HL-60 (cell line): ENCODE measurements at regions not wholly inside any gene's neighbourhood (a gene's known extent, or its start where the extent isn't known, plus 50 kb on each side); places are given as distances from the start of the nearest gene placed in this dataset.

Source experiments
- DNase-seq, 2 experiments: peaks; one replicate each; pipeline ENCODE4 v3.0.0-alpha.2; 2010 to 2020; ENCODE audit warnings: low read depth in 1 of 2, low spot score in 1 of 2
- H3K27ac ChIP-seq: fragments of 250-450 bp; sonication (Bioruptor Pico); replicated peaks from 2 replicates; pipeline ENCODE4 v1.5.1; 2020; ENCODE audit warnings: mild to moderate bottlenecking, moderate library complexity
- H3K27me3 ChIP-seq: fragments of 250-450 bp; sonication (Bioruptor Pico); 2 replicates; pipeline ENCODE4 v1.5.1; 2021; ENCODE audit warnings: mild to moderate bottlenecking, moderate library complexity; ENCODE audit not compliant: insufficient read depth, poor library complexity, severe bottlenecking
- H3K4me3 ChIP-seq: replicated peaks from 2 replicates; pipeline ENCODE4 v1.5.1; 2011; ENCODE audit warnings: mild to moderate bottlenecking, control low read depth, low read length; ENCODE audit not compliant: insufficient read depth
- GABPA ChIP-seq: IDR thresholded peaks from 2 replicates; pipeline ENCODE4 v1.6.1; 2012; ENCODE audit warnings: low read depth
- POLR2AphosphoS5 ChIP-seq: IDR thresholded peaks from 2 replicates; pipeline ENCODE4 v1.6.1; 2012; ENCODE audit warnings: low read depth
- SPI1 ChIP-seq: IDR thresholded peaks from 2 replicates; pipeline ENCODE4 v1.6.1; 2012; ENCODE audit warnings: low read depth, mild to moderate bottlenecking, borderline replicate concordance
- TF ChIP-seq, protein P1 (sequence below): IDR thresholded peaks from one replicate; pipeline ENCODE4 v1.5.1; 2011; ENCODE audit warnings: low read length, control low read depth, inconsistent platforms; ENCODE audit not compliant: insufficient read depth
- TF ChIP-seq, protein P2 (sequence below): IDR thresholded peaks from 2 replicates; pipeline ENCODE4 v1.6.1; 2012; ENCODE audit warnings: low read depth; ENCODE audit not compliant: insufficient replicate concordance

DNA sequence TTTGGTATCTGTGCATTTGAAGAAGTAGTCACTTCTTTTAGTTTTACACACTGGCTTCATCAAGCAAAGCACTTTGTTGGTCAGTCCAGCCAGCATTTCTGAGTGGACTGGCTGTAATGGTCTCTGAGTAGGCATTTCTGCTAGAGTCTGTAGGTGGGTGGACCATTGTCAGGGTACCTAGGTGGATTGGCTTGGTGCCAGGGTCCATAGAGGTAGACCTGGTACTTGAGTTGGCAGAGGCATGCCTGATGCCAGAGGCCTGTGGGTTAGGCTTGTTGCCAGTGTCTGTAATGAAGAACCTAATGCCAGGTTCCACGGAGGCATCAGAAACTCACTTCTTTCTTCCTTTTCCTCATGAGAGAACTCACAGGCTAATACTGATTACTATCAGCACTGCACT is 157.9 kb upstream of the C11orf87 start:
- Histone ChIP-seq H3K4me3 (no peak overlapping the region), H3K27me3 (no peaks in the 10 kb centered on the region), H3K27ac (no peak overlapping the region)
- no peak for DNase-seq
- TF ChIP-seq GABPA (no peak), SPI1 (no peak), POLR2AphosphoS5 (no peak)
- TF ChIP-seq, protein P1, sequence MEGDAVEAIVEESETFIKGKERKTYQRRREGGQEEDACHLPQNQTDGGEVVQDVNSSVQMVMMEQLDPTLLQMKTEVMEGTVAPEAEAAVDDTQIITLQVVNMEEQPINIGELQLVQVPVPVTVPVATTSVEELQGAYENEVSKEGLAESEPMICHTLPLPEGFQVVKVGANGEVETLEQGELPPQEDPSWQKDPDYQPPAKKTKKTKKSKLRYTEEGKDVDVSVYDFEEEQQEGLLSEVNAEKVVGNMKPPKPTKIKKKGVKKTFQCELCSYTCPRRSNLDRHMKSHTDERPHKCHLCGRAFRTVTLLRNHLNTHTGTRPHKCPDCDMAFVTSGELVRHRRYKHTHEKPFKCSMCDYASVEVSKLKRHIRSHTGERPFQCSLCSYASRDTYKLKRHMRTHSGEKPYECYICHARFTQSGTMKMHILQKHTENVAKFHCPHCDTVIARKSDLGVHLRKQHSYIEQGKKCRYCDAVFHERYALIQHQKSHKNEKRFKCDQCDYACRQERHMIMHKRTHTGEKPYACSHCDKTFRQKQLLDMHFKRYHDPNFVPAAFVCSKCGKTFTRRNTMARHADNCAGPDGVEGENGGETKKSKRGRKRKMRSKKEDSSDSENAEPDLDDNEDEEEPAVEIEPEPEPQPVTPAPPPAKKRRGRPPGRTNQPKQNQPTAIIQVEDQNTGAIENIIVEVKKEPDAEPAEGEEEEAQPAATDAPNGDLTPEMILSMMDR: no peak
- TF ChIP-seq, protein P2, sequence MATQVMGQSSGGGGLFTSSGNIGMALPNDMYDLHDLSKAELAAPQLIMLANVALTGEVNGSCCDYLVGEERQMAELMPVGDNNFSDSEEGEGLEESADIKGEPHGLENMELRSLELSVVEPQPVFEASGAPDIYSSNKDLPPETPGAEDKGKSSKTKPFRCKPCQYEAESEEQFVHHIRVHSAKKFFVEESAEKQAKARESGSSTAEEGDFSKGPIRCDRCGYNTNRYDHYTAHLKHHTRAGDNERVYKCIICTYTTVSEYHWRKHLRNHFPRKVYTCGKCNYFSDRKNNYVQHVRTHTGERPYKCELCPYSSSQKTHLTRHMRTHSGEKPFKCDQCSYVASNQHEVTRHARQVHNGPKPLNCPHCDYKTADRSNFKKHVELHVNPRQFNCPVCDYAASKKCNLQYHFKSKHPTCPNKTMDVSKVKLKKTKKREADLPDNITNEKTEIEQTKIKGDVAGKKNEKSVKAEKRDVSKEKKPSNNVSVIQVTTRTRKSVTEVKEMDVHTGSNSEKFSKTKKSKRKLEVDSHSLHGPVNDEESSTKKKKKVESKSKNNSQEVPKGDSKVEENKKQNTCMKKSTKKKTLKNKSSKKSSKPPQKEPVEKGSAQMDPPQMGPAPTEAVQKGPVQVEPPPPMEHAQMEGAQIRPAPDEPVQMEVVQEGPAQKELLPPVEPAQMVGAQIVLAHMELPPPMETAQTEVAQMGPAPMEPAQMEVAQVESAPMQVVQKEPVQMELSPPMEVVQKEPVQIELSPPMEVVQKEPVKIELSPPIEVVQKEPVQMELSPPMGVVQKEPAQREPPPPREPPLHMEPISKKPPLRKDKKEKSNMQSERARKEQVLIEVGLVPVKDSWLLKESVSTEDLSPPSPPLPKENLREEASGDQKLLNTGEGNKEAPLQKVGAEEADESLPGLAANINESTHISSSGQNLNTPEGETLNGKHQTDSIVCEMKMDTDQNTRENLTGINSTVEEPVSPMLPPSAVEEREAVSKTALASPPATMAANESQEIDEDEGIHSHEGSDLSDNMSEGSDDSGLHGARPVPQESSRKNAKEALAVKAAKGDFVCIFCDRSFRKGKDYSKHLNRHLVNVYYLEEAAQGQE: no peak

DNA sequence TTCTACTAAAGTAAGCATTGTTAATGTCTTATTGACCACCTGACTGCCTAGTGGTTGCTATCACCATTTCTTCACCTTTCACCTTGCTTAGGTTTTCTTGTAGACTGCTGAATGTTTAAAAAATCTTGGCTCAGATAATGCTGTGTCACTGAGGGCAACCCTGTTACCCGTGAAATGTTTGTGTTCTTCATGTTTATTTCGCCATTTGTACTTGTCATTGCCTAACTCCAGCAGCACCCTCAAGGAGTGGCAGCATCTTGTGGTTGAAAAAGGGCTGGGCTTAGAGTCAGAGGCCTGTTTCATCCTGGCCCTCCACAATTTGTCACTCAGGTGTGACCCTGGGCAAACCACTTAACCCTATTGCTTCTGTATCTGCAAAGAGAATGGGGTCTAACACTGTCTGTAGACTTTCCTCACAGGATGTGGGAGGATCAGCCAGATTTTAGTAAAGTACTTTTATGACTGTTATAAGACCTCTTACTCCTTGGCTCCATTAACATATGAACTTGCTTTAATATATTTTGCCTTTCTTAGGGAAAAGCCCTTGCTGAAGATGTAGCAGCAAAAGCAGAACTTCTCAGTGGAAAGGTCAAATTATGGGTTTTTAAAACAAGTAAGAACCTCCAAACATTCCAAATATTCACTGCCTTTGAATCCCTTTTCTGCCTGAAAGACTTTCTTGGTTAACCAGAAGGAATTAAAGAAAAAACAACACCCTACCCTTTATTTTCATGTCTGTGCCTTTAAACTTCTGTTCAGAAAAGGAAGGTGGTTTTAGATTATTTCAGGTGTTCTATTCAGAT is 154.5 kb upstream of the C11orf87 start:
- DNase-seq: peak; percentile 37 to 72
- TF ChIP-seq SPI1 (no peak), POLR2AphosphoS5 (no peak), GABPA (no peak)
- TF ChIP-seq, protein P1: no peak
- TF ChIP-seq, protein P2: no peak
- no peaks in the 10 kb centered on the region for H3K27me3 ChIP-seq
- peak overlapping the region; percentile 22; the same call in 1 of the 2 replicates for H3K27ac ChIP-seq
- no peak overlapping the region for H3K4me3 ChIP-seq

DNA sequence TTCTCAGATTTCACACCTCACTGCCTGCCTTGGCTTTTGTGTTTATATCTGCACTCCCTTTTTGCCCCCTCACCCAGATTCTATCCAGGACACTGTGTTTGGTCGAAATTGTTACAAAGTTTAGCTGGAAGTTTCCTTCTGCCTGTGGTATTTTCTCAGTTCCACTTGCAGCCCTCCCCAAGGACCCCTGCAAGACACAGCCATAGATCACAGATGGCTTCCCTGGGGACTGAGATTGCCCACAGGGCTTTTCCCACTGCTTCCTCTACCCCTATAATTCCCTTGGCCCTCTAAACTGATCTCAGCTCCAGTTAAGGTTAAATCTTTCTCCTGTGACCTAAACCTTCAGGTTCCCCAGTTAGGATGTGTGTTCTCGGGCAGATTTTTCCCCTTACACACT is 146.1 kb upstream of the C11orf87 start:
- no peak for DNase-seq
- Histone ChIP-seq H3K27ac (no peak overlapping the region), H3K27me3 (no peaks in the 10 kb centered on the region), H3K4me3 (no peak overlapping the region)
- TF ChIP-seq, protein P1: no peak

DNA sequence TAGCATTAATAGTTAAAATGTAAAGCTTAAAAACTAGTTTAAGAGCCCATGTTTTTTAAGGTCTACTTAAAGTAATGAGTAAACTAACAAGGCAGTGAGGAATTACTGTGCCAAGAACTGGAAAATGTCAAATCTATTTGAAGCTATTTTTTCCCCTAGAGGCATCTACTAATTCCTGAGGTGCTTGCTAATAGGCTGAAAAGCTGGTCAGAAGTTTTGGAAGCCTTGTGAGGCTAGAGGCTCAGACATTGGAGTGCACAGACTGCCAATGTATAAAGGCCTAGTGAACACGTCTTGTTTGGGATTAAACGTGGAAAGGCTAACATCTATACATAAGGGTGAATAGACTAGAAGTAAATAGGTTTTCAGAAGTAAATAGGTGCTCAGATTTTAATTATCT is 136.5 kb upstream of the C11orf87 start:
- H3K4me3 ChIP-seq: no peak overlapping the region
- no peak overlapping the region for H3K27ac ChIP-seq
- no peaks in the 10 kb centered on the region for H3K27me3 ChIP-seq
- no peak for DNase-seq
- TF ChIP-seq, protein P1: no peak
- no peak for TF ChIP-seq GABPA
